ENCODE measurements at regions not wholly inside any gene's neighbourhood (a gene's known extent, or its start where the extent isn't known, plus 50 kb on each side); places are given as distances from the start of the nearest gene placed in this dataset.

- H3K4me3 ChIP-seq = no peak overlapping the region
- no peaks in the 10 kb centered on the region for H3K36me3 ChIP-seq
- H3K9me3 ChIP-seq = no peaks in the 10 kb centered on the region
- no peaks in the 10 kb centered on the region for H3K4me1 ChIP-seq
- no peaks in the 10 kb centered on the region for H3K27me3 ChIP-seq
- no peak overlapping the region for H3K27ac ChIP-seq
- no peak for DNase-seq
- TF ChIP-seq, protein P1, sequence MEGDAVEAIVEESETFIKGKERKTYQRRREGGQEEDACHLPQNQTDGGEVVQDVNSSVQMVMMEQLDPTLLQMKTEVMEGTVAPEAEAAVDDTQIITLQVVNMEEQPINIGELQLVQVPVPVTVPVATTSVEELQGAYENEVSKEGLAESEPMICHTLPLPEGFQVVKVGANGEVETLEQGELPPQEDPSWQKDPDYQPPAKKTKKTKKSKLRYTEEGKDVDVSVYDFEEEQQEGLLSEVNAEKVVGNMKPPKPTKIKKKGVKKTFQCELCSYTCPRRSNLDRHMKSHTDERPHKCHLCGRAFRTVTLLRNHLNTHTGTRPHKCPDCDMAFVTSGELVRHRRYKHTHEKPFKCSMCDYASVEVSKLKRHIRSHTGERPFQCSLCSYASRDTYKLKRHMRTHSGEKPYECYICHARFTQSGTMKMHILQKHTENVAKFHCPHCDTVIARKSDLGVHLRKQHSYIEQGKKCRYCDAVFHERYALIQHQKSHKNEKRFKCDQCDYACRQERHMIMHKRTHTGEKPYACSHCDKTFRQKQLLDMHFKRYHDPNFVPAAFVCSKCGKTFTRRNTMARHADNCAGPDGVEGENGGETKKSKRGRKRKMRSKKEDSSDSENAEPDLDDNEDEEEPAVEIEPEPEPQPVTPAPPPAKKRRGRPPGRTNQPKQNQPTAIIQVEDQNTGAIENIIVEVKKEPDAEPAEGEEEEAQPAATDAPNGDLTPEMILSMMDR (IDR thresholded peaks at IDR 0.05) = no peak
- TF ChIP-seq POLR2A (IDR thresholded peaks at IDR 0.05) = no peak
- WGBS, 2 donors = 58 to 59% methylated on average over 1 of the region's 1 CpG
- intact Hi-C loops (cut with DNase I) = no loop called here
Observed at GRCh38 chr6:125554456-125554855, 195.0 kb upstream of the HEY2 start.

DNA sequence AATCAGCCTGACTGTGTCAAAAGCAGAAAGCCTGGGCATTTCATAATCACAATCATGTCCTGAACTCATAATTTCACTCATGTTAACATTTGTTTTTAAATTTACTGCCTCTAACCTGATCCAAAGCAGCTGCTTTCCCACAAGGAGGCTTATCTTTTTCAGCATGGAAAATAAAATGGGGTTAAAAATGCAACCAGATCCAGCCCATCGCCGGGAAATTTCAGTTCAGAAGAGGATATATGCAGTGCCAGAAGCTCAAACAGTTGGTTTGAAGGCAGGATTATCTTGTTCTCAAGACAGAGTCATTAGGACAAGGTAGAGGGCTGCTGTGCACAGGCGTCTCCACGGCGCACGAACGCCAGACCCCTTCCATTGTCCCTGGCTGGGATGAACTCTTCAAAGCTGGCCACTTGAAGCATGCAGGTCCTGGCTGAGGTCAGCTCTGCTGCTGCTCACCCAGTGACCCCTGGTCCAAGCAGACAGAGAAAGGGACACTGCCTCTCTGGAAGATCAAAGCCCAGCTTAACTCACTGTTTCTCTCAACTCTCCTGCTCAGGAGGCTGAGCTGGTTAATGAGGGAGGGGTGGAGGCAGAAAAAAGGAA is 191.1 kb upstream of the HEY2 start:
- DNase-seq = no peak

GRCh38 chr6:125558907-125559306 is 190.5 kb upstream of the HEY2 start:
- no peaks in the 10 kb centered on the region for H3K9me3 ChIP-seq
- no peak for DNase-seq
- no peak overlapping the region for H3K4me3 ChIP-seq
- WGBS, 2 donors = 24 to 40% methylated on average over 3 of the region's 3 CpGs
- no peak overlapping the region for H3K27ac ChIP-seq
- H3K4me1 ChIP-seq = no peaks in the 10 kb centered on the region
- H3K27me3 ChIP-seq = no peaks in the 10 kb centered on the region
- H3K36me3 ChIP-seq = no peaks in the 10 kb centered on the region
- TF ChIP-seq POLR2A (IDR thresholded peaks at IDR 0.05) = no peak
- TF ChIP-seq, protein P1 (IDR thresholded peaks at IDR 0.05) = no peak
- intact Hi-C loops (cut with DNase I) = no loop called here

More for the DNA sequence above, 191.1 kb upstream of the HEY2 start:
- Histone ChIP-seq H3K27ac (no peak overlapping the region), H3K27me3 (no peaks in the 10 kb centered on the region), H3K4me3 (no peak overlapping the region), H3K9me3 (no peaks in the 10 kb centered on the region), H3K36me3 (no peaks in the 10 kb centered on the region), H3K4me1 (no peaks in the 10 kb centered on the region)
- intact Hi-C loops (cut with DNase I) = no loop called here
- WGBS, 2 donors = 57 to 67% methylated on average over 7 of the region's 7 CpGs
- no peak for TF ChIP-seq POLR2A (IDR thresholded peaks at IDR 0.05)
- TF ChIP-seq, protein P1 (IDR thresholded peaks at IDR 0.05) = no peak

- 91 to 93% methylated on average over 1 of the region's 1 CpG for WGBS, 2 donors
Observed at GRCh38 chr6:125562156-125562555, 187.3 kb upstream of the HEY2 start.

GRCh38 chr6:125564941-125565340 is 184.5 kb upstream of the HEY2 start:
- no peak for TF ChIP-seq POLR2A (IDR thresholded peaks at IDR 0.05)
- TF ChIP-seq, protein P1 (IDR thresholded peaks at IDR 0.05) = no peak
- Histone ChIP-seq H3K27ac (no peak overlapping the region), H3K36me3 (no peaks in the 10 kb centered on the region), H3K4me3 (no peak overlapping the region), H3K4me1 (no peaks in the 10 kb centered on the region), H3K27me3 (peaks cover 0 to 7% (median 0%) of the 10 kb centered on the region in 4 donors), H3K9me3 (no peaks in the 10 kb centered on the region)
- no peak for DNase-seq
- intact Hi-C loops (cut with DNase I) = no loop called here
- 86 to 87% methylated on average over 5 of the region's 5 CpGs for WGBS, 2 donors

More at GRCh38 chr6:125562156-125562555, 187.3 kb upstream of the HEY2 start:
- Histone ChIP-seq H3K4me3 (no peak overlapping the region), H3K27me3 (peaks cover 0 to 3% (median 0%) of the 10 kb centered on the region in 4 donors), H3K4me1 (no peaks in the 10 kb centered on the region), H3K27ac (no peak overlapping the region), H3K36me3 (no peaks in the 10 kb centered on the region), H3K9me3 (no peaks in the 10 kb centered on the region)
- intact Hi-C loops (cut with DNase I) = no loop called here
- no peak for TF ChIP-seq POLR2A (IDR thresholded peaks at IDR 0.05)
- TF ChIP-seq, protein P1 (IDR thresholded peaks at IDR 0.05) = no peak
- DNase-seq = no peak
